CD14-positive monocyte (primary cell): ENCODE measurements at regions not wholly inside any gene's neighbourhood (a gene's known extent, or its start where the extent isn't known, plus 50 kb on each side); places are given as distances from the start of the nearest gene placed in this dataset.

Experiments
- DNase-seq, 3 donors: peaks; one replicate each; pipeline ENCODE4 v3.0.0-alpha.2; 2011 to 2022
- H2AFZ ChIP-seq: 2 replicates; pipeline ENCODE4 v1.6.0; 2012; ENCODE audit warnings: mild to moderate bottlenecking, low read depth, low read length, inconsistent platforms; ENCODE audit not compliant: insufficient read depth, poor library complexity, severe bottlenecking
- H3K27ac ChIP-seq, 2 donors: 1 replicate in 1 of 2; 2 replicates in 1 of 2; pipeline ENCODE4 v1.5.1; 2012 to 2013; ENCODE audit warnings: low read length in 2 of 2, control low read depth in 1 of 2, inconsistent platforms in 1 of 2, low read depth in 1 of 2, mild to moderate bottlenecking in 1 of 2
- H3K27me3 ChIP-seq, 2 donors: one replicate each; pipeline versions ENCODE4 v1.6.0 to v1.6.1; 2011 to 2013; ENCODE audit warnings: low read length in 2 of 2; ENCODE audit not compliant: control insufficient read depth in 2 of 2, insufficient read depth in 2 of 2
- H3K36me3 ChIP-seq, 2 donors: replicated peaks in 1 of 2; 1 replicate in 1 of 2; 2 replicates in 1 of 2; pipeline versions ENCODE4 v1.5.1 to v1.6.1; 2012 to 2013; ENCODE audit warnings: low read length in 2 of 2, control low read depth in 1 of 2, inconsistent platforms in 1 of 2, mild to moderate bottlenecking in 1 of 2; ENCODE audit not compliant: insufficient read depth in 2 of 2, control insufficient read depth in 1 of 2
- H3K4me1 ChIP-seq, 2 donors: 1 replicate in 1 of 2; 2 replicates in 1 of 2; pipeline versions ENCODE4 v1.5.1 to v1.6.1; 2012 to 2013; ENCODE audit warnings: low read length in 2 of 2, control low read depth in 1 of 2, inconsistent platforms in 1 of 2, mild to moderate bottlenecking in 1 of 2, moderate library complexity in 1 of 2; ENCODE audit not compliant: insufficient read depth in 2 of 2, control insufficient read depth in 1 of 2
- H3K4me2 ChIP-seq: replicated peaks from 2 replicates; pipeline ENCODE3; 2012; ENCODE audit warnings: low read length, moderate library complexity, mild to moderate bottlenecking; ENCODE audit not compliant: poor library complexity, severe bottlenecking; ENCODE audit errors: extremely low read depth
- H3K4me3 ChIP-seq, 3 experiments: fragments of 200-600 bp in 1 of 3; sonication (generic) in 1 of 3; replicated peaks in 1 of 3; 1 replicate in 2 of 3; 2 replicates in 1 of 3; pipeline ENCODE4 v1.5.1; 2011 to 2013; ENCODE audit warnings: low read length in 3 of 3, mild to moderate bottlenecking in 3 of 3, control low read depth in 2 of 3, low read depth in 2 of 3, inconsistent platforms in 1 of 3, moderate library complexity in 1 of 3
- H3K79me2 ChIP-seq: 2 replicates; pipeline ENCODE4 v1.6.0; 2012; ENCODE audit warnings: mild to moderate bottlenecking, control low read depth, inconsistent platforms, low read length, moderate library complexity; ENCODE audit not compliant: insufficient read depth
- H3K9ac ChIP-seq: 2 replicates; pipeline ENCODE4 v1.6.0; 2017; ENCODE audit warnings: low read length, mild to moderate bottlenecking; ENCODE audit not compliant: insufficient read depth, poor library complexity, severe bottlenecking
- H3K9me3 ChIP-seq, 2 donors: replicated peaks in 1 of 2; 1 replicate in 1 of 2; 2 replicates in 1 of 2; pipeline versions ENCODE4 v1.5.1 to v1.6.1; 2012 to 2013; ENCODE audit warnings: low read length in 2 of 2, control low read depth in 1 of 2; ENCODE audit not compliant: control insufficient read depth in 1 of 2, insufficient read depth in 1 of 2
- H4K20me1 ChIP-seq: 2 replicates; pipeline ENCODE4 v1.6.0; 2012; ENCODE audit warnings: mild to moderate bottlenecking, low read length, control low read depth, moderate library complexity; ENCODE audit not compliant: insufficient read depth
- H3K27ac Mint-ChIP-seq, 7 donors: one replicate each; pipeline ENCODE4 v1.8.0; 2020; ENCODE audit warnings: mild to moderate bottlenecking in 7 of 7, mixed read lengths in 7 of 7, moderate library complexity in 6 of 7, inconsistent platforms in 2 of 7
- H3K27me3 Mint-ChIP-seq, 3 donors: one replicate each; pipeline ENCODE4 v1.8.0; 2021 to 2022; ENCODE audit warnings: low read depth in 3 of 3, mild to moderate bottlenecking in 3 of 3, mixed read lengths in 3 of 3, moderate library complexity in 3 of 3, inconsistent platforms in 1 of 3
- H3K36me3 Mint-ChIP-seq, 2 donors: one replicate each; pipeline ENCODE4 v1.8.0; 2020; ENCODE audit warnings: mixed read lengths in 2 of 2, inconsistent platforms in 1 of 2, mild to moderate bottlenecking in 1 of 2
- H3K4me1 Mint-ChIP-seq: one replicate; pipeline ENCODE4 v1.8.0; 2020; ENCODE audit warnings: mild to moderate bottlenecking, mixed read lengths
- H3K4me3 Mint-ChIP-seq, 2 donors: one replicate each; pipeline ENCODE4 v1.8.0; 2020; ENCODE audit warnings: mild to moderate bottlenecking in 2 of 2, mixed read lengths in 2 of 2, moderate library complexity in 1 of 2
- H3K9me3 Mint-ChIP-seq, 7 donors: one replicate each; pipeline ENCODE4 v1.8.0; 2020 to 2022; ENCODE audit warnings: mixed read lengths in 7 of 7, mild to moderate bottlenecking in 6 of 7, moderate library complexity in 6 of 7, inconsistent platforms in 2 of 7
- WGBS: methylation state at CpG from one replicate; pipeline ENCODE4 v1.1.5; 2013; ENCODE audit warnings: missing lambda C conversion rate; ENCODE audit not compliant: insufficient coverage; 5-methylcytosine and 5-hydroxymethylcytosine counted together
- intact Hi-C, 2 donors: fragments of 100-400 bp; cut with micrococcal nuclease; formaldehyde crosslinking; loops; one replicate each; pipeline versions ENCODE4 v1.15.0 to v1.15.1; 2023
- TF ChIP-seq, protein P1 (sequence below): fragments of 200-600 bp; IDR thresholded peaks from one replicate; pipeline ENCODE4 v1.8.0; 2022; ENCODE audit warnings: antibody characterized with exemption, mild to moderate bottlenecking

DNA sequence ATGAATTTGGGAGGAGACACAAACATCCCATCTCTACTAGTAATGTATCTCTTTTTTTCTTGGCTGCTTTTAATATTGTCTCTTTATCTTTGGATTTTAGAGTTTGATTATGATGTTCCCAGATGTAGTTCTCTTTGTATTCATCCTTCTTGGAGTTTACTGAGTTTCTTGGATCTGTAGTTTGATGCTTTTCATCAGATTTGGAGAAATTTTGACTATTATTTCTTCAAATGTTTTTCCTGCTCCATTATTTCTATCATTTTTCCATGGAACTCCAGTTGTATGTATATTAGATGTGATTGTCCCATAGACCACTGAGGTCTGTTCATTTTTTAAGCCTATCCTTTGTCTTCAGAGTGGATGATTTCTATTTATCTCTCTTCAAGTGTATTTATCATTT is 90.7 kb upstream of the ARHGAP5 start:
- H3K27me3 ChIP-seq, result no peaks in the 10 kb centered on the region
- H3K36me3 Mint-ChIP-seq, result no peaks in the 10 kb centered on the region
- H3K9me3 ChIP-seq, result peaks cover 8 to 16% of the 10 kb centered on the region in 2 donors
- H3K4me1 ChIP-seq, result no peaks in the 10 kb centered on the region
- H3K4me3 Mint-ChIP-seq, result no peak overlapping the region
- H2AFZ ChIP-seq, result no peak overlapping the region
- no peak overlapping the region for H3K27ac ChIP-seq
- no peak for DNase-seq
- H3K27me3 Mint-ChIP-seq, result peaks cover 0 to 2% (median 1%) of the 10 kb centered on the region in 3 donors
- no peaks in the 10 kb centered on the region for H3K4me1 Mint-ChIP-seq
- H3K79me2 ChIP-seq, result no peaks in the 10 kb centered on the region
- H3K4me3 ChIP-seq, result no peak overlapping the region
- TF ChIP-seq, protein P1, sequence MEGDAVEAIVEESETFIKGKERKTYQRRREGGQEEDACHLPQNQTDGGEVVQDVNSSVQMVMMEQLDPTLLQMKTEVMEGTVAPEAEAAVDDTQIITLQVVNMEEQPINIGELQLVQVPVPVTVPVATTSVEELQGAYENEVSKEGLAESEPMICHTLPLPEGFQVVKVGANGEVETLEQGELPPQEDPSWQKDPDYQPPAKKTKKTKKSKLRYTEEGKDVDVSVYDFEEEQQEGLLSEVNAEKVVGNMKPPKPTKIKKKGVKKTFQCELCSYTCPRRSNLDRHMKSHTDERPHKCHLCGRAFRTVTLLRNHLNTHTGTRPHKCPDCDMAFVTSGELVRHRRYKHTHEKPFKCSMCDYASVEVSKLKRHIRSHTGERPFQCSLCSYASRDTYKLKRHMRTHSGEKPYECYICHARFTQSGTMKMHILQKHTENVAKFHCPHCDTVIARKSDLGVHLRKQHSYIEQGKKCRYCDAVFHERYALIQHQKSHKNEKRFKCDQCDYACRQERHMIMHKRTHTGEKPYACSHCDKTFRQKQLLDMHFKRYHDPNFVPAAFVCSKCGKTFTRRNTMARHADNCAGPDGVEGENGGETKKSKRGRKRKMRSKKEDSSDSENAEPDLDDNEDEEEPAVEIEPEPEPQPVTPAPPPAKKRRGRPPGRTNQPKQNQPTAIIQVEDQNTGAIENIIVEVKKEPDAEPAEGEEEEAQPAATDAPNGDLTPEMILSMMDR, result no peak
- intact Hi-C loops, result no loop called here
- H3K9ac ChIP-seq, result no peak overlapping the region
- no peak overlapping the region for H3K4me2 ChIP-seq
- no peak overlapping the region for H3K27ac Mint-ChIP-seq
- H3K36me3 ChIP-seq, result no peaks in the 10 kb centered on the region
- no peaks in the 10 kb centered on the region for H4K20me1 ChIP-seq
- H3K9me3 Mint-ChIP-seq, result peaks cover 3 to 20% (median 11%) of the 10 kb centered on the region in 7 donors

DNA sequence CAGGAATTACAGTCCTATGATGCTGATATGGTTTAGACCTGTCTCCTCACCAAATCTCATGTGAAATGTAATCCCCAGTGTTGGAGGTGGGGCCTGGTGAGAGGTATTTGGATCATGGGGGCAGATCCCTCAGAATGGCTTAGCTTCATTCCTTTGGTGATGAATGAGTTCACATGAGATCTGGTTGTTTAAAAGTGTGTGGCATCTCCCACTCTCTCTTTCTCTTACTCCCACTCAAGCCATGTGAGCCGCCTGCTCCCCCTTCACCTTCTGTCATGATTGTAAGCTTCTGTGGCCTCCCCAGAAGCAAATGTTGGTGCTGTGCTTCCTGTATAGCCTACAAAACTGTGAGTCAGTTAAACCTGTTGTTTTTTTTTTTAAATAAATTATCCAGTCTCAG is 89.4 kb upstream of the ARHGAP5 start:
- Mint-ChIP-seq H3K27ac (no peak overlapping the region), H3K36me3 (no peaks in the 10 kb centered on the region), H3K4me3 (no peak overlapping the region), H3K27me3 (peaks cover 0 to 2% (median 1%) of the 10 kb centered on the region in 3 donors), H3K9me3 (peaks cover 3 to 17% (median 9%) of the 10 kb centered on the region in 7 donors), H3K4me1 (no peaks in the 10 kb centered on the region)
- no peaks in the 10 kb centered on the region for H4K20me1 ChIP-seq
- H3K4me2 ChIP-seq, result no peak overlapping the region
- H3K79me2 ChIP-seq, result no peaks in the 10 kb centered on the region
- H3K36me3 ChIP-seq, result no peaks in the 10 kb centered on the region
- H2AFZ ChIP-seq, result no peak overlapping the region
- WGBS, result no CpG with 5 or more reads among the region's 1 CpG
- H3K4me1 ChIP-seq, result no peaks in the 10 kb centered on the region
- no peak overlapping the region for H3K9ac ChIP-seq
- intact Hi-C loops, result no loop called here
- TF ChIP-seq, protein P1, result no peak
- no peaks in the 10 kb centered on the region for H3K27me3 ChIP-seq
- peaks cover 8 to 16% of the 10 kb centered on the region in 2 donors for H3K9me3 ChIP-seq
- no peak overlapping the region for H3K27ac ChIP-seq
- DNase-seq, result no peak
- H3K4me3 ChIP-seq, result no peak overlapping the region
